COLO829 (cell line): ENCODE measurements at regions not wholly inside any gene's neighbourhood (a gene's known extent, or its start where the extent isn't known, plus 50 kb on each side); places are given as distances from the start of the nearest gene placed in this dataset.
"Not testable (repeated sequence)": the region's sequence is repeated elsewhere in the genome, so short reads cannot be mapped to it uniquely, and the experiment has no call there.

Source experiments
- DNase-seq: peaks from one replicate; pipeline ENCODE4 v3.0.0; 2012; ENCODE audit warnings: low spot score

DNA sequence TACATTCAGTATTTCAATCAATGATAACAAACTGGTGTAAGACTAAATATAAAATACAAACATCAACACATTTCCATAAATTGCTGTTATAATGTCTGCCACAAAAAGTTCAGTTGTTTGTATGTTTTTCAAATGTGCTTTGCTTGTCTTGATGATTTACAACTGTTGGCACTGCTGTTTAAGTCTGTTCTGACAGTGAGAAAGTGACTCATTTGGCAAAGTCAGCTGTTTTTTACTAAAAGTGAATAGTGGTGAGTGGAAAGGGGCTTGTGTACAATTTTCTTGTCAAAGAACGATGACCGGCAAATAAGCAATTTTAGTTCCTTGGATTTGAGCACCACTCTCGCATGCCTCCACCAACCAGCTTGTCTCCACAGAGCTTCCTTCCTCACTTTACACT is 244.0 kb downstream of the RTP5 start:
- not testable (repeated sequence) for DNase-seq

DNA sequence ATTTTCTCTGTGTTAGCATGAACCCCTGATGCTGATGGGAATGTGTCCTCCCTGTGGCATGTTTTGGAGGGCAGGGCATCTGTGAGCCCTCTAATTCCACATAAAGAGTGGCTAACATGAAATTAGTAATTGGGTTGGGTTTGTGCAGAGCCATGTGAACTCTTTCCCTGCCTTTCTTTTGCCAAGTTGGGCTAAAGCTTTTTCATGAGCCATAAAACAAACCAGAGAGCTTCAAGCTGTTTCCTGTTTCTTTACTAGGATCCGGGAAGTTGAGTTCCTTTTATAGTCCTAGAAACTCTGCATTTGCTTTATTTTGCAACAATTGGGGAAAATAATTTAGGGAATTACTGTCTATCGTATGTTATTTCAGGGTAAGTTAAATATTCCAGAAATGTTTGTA is 247.1 kb downstream of the RTP5 start:
- DNase-seq, result not testable (repeated sequence)

DNA sequence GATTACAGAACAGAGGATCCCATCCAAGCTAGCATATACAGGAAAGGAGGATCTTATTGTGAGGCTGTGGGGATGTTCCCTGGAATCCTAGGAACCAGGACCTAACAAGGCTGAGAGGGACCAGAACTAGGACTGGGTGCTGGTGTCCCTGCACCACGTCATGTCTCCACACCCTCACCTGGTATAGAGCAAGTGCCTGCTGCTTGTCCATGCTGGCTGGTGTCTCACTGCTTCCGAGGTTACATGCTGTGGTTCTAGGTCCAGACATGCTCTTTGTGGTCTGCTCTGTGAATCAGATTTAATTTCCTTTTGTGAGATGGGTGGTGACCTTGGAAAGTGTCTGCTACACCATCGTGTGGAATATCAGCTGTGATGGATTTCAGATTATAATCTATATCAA is 247.8 kb downstream of the RTP5 start:
- not testable (repeated sequence) for DNase-seq

DNA sequence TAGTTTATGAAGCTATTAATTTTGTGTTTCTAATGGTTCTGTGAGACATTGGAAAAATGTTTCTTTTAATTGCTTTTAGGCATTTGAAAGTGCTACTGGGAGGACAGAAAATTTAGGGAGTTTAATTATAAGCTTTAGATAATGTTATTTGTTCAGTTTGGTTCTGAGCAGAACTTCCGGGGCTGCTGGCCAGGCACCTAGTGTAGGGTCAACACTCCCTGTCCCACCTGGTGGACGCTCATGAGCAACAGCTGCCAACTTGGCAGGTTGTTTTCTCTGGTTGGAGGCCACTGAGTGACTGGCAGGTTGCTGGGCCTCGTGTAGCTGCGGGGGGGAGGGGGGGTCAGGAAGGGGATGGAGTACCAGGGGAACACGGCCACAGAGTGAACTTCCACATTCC is 250.2 kb downstream of the RTP5 start:
- not testable (repeated sequence) for DNase-seq

DNA sequence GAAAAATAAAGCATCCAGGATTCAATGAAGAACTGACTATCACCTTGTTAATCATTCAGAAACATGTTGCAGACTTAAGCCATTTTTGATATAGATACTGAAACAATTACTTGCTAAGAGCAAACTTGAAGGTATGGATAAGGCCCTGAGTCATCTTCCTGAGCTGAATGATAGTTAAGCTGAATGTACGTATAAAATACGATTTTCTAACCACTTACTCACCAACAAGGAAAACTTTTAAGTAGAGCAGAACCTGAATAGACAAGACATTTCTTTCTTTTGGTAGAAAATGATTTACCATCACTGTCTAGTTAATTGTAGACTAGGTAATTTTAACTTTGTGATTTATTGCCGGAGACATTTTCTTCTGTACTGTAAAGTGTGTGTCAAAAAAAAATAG is 261.2 kb downstream of the RTP5 start:
- DNase-seq, result not testable (repeated sequence)

DNA sequence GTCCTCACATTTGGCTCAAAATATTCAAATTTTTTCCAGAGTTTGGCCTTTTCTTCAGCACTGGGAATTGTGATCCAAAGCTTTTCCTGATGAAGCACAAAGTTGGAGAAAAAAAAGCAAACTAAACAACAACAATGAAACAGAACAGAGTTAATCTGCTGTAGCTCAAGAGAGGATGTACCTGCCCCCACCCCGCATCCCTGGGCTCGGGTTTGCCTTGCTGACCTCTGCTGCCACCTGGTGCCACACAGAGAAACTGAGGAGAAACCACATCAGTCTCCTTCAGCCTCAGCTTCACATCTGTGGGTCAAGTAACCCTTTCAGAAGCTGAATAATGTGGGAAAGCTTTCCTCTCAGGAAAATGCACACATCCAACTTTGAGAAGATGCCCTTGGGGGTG is 290.4 kb downstream of the RTP5 start:
- not testable (repeated sequence) for DNase-seq

DNA sequence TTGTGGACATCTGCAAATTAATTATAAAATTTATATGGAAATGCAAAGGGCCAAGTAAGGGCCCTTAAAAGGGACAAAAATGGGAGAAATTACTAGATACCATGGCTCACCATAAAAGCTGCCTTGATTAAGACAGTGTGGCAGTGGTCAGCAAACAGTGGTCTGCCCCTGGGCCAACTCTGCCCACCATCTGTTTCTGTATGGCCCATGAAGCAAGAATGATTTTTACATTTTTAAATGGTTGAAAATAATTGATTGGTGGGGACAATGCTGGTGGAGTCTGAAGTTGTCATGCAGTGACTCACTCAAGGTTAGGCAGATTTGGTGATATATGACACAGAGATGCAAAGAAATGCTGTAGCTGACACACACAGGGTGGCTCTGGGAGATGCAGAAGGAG is 295.6 kb downstream of the RTP5 start:
- DNase-seq, result not testable (repeated sequence)

DNA sequence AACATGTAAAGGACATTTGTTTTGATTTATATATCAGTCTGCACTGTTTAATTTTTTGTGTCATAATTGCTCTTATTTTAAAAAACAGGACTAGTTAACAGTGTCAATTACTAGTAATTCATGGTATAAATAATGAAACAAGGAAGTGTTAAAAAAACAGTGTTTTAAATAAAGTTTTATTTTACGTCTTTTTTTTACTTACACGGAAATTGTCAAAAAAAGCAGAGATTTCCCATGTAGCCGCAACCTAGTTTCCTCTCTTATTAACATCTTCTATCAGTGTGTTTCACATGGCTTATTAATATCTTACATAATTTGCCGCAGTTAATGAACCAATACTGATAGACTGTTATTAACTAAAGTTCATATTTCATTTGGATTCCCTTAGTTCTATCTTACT is 301.8 kb downstream of the RTP5 start:
- not testable (repeated sequence) for DNase-seq
